PC-3 (cell line): ENCODE measurements at regions not wholly inside any gene's neighbourhood (a gene's known extent, or its start where the extent isn't known, plus 50 kb on each side); places are given as distances from the start of the nearest gene placed in this dataset.

Experiments
- CTCF ChIP-seq: fragments of 300-600 bp; sonication (generic); conservative IDR thresholded peaks from 2 replicates; pipeline ENCODE4 v1.5.1; 2017; ENCODE audit warnings: antibody characterized with exemption, low read depth, mild to moderate bottlenecking, low read length
- EZH2phosphoT487 ChIP-seq: fragments of 300-600 bp; sonication (generic); IDR thresholded peaks from 2 replicates; pipeline ENCODE4 v1.6.1; 2018; ENCODE audit warnings: mild to moderate bottlenecking, antibody characterized with exemption, low read length, borderline replicate concordance

GRCh38 chr4:8786166-8786565 lies 85.5 kb downstream of the HMX1 start:
- TF ChIP-seq CTCF (no peak), EZH2phosphoT487 (no peak)
